Loucy (cell line): ENCODE measurements at regions not wholly inside any gene's neighbourhood (a gene's known extent, or its start where the extent isn't known, plus 50 kb on each side); places are given as distances from the start of the nearest gene placed in this dataset.

ENCODE experiments used
- H2AFZ ChIP-seq: fragments of 200-600 bp; sonication (generic); 2 replicates; pipeline ENCODE4 v1.6.0; 2016; ENCODE audit warnings: antibody characterized with exemption, mild to moderate bottlenecking, low read length, moderate library complexity
- H3F3A ChIP-seq: fragments of 200-600 bp; 2 replicates; pipeline ENCODE4 v1.6.0; 2016; ENCODE audit warnings: antibody characterized with exemption, low read depth, mild to moderate bottlenecking
- H3K27me3 ChIP-seq: fragments of 200-600 bp; sonication (generic); 2 replicates; pipeline ENCODE4 v1.6.1; 2014; ENCODE audit warnings: low read length, mild to moderate bottlenecking; ENCODE audit not compliant: insufficient read depth, poor library complexity, severe bottlenecking
- H3K36me3 ChIP-seq: fragments of 200-600 bp; sonication (generic); 2 replicates; pipeline ENCODE4 v1.6.1; 2016; ENCODE audit warnings: low read length; ENCODE audit not compliant: insufficient read depth
- H3K4me1 ChIP-seq: fragments of 200-600 bp; sonication (generic); 2 replicates; pipeline ENCODE4 v1.5.1; 2014; ENCODE audit warnings: low read length, mild to moderate bottlenecking; ENCODE audit not compliant: insufficient read depth, poor library complexity, severe bottlenecking
- H3K4me2 ChIP-seq: fragments of 200-600 bp; sonication (generic); 2 replicates; pipeline ENCODE4 v1.6.0; 2014; ENCODE audit warnings: antibody characterized with exemption, low read length, low read depth, mild to moderate bottlenecking; ENCODE audit not compliant: poor library complexity, severe bottlenecking
- H3K4me3 ChIP-seq: fragments of 200-600 bp; sonication (generic); 2 replicates; pipeline ENCODE4 v1.5.1; 2014; ENCODE audit warnings: low read length, mild to moderate bottlenecking, mixed read lengths; ENCODE audit not compliant: poor library complexity, severe bottlenecking
- H3K79me2 ChIP-seq: fragments of 200-600 bp; sonication (generic); 2 replicates; pipeline ENCODE4 v1.6.1; 2014; ENCODE audit warnings: low read length; ENCODE audit not compliant: insufficient read depth
- H3K9ac ChIP-seq: fragments of 200-600 bp; sonication (generic); 2 replicates; pipeline ENCODE4 v1.6.0; 2014; ENCODE audit warnings: mild to moderate bottlenecking, low read depth, low read length, moderate library complexity; ENCODE audit not compliant: poor library complexity, severe bottlenecking
- H3K9me2 ChIP-seq: fragments of 200-600 bp; sonication (generic); replicated peaks from 2 replicates; pipeline ENCODE4 v1.6.1; 2016; ENCODE audit warnings: low read depth, low read length, mixed read lengths
- H3K9me3 ChIP-seq: fragments of 200-600 bp; sonication (generic); 2 replicates; pipeline ENCODE4 v1.6.1; 2014; ENCODE audit warnings: mild to moderate bottlenecking, antibody characterized with exemption, low read length, low read depth; ENCODE audit not compliant: insufficient read depth
- H4K20me1 ChIP-seq: fragments of 200-600 bp; sonication (generic); 2 replicates; pipeline ENCODE4 v1.6.0; 2014; ENCODE audit warnings: antibody characterized with exemption, low read length, mild to moderate bottlenecking; ENCODE audit not compliant: insufficient read depth, poor library complexity, severe bottlenecking
- CTCF ChIP-seq: fragments of 200-600 bp; sonication (generic); conservative IDR thresholded peaks from 2 replicates; pipeline ENCODE4 v1.5.1; 2014; ENCODE audit warnings: mild to moderate bottlenecking, antibody characterized with exemption, low read length
- EZH2phosphoT487 ChIP-seq: fragments of 200-600 bp; IDR thresholded peaks from 2 replicates; pipeline ENCODE4 v1.6.1; 2018; ENCODE audit warnings: antibody characterized with exemption, mild to moderate bottlenecking, moderate library complexity, borderline replicate concordance

- no peak overlapping the region for H3K4me2 ChIP-seq
- H3F3A ChIP-seq = no peaks in the 10 kb centered on the region
- TF ChIP-seq CTCF (no peak), EZH2phosphoT487 (no peak)
- H3K36me3 ChIP-seq = no peaks in the 10 kb centered on the region
- no peak overlapping the region for H3K9ac ChIP-seq
- no peaks in the 10 kb centered on the region for H3K4me1 ChIP-seq
- no peaks in the 10 kb centered on the region for H3K9me3 ChIP-seq
- H3K27me3 ChIP-seq = no peaks in the 10 kb centered on the region
- no peaks in the 10 kb centered on the region for H3K79me2 ChIP-seq
- no peak overlapping the region for H2AFZ ChIP-seq
- no peaks in the 10 kb centered on the region for H3K9me2 ChIP-seq
- no peak overlapping the region for H3K4me3 ChIP-seq
- no peaks in the 10 kb centered on the region for H4K20me1 ChIP-seq
Measured at GRCh38 chr4:163618845-163619244, 124.4 kb downstream of the TMA16 start.

- Histone ChIP-seq H3K4me2 (no peak overlapping the region), H3K9me2 (no peaks in the 10 kb centered on the region), H3K36me3 (no peaks in the 10 kb centered on the region), H4K20me1 (no peaks in the 10 kb centered on the region), H3K9ac (no peak overlapping the region), H3K79me2 (no peaks in the 10 kb centered on the region), H3K9me3 (no peaks in the 10 kb centered on the region), H2AFZ (no peak overlapping the region), H3F3A (no peaks in the 10 kb centered on the region), H3K4me1 (peaks cover 5% of the 10 kb centered on the region), H3K27me3 (no peaks in the 10 kb centered on the region), H3K4me3 (no peak overlapping the region)
- TF ChIP-seq EZH2phosphoT487 (no peak), CTCF (no peak)
Measured at GRCh38 chr4:163620738-163621137, 126.2 kb downstream of the TMA16 start.

- Histone ChIP-seq H4K20me1 (no peaks in the 10 kb centered on the region), H3F3A (no peaks in the 10 kb centered on the region), H3K79me2 (no peaks in the 10 kb centered on the region), H3K9me2 (no peaks in the 10 kb centered on the region), H3K4me1 (peaks cover 5% of the 10 kb centered on the region), H3K9me3 (no peaks in the 10 kb centered on the region), H3K9ac (no peak overlapping the region), H3K4me3 (no peak overlapping the region), H3K27me3 (no peaks in the 10 kb centered on the region), H3K36me3 (no peaks in the 10 kb centered on the region), H3K4me2 (no peak overlapping the region), H2AFZ (no peak overlapping the region)
- TF ChIP-seq CTCF (no peak), EZH2phosphoT487 (no peak)
Measured at GRCh38 chr4:163621821-163622220, 127.3 kb downstream of the TMA16 start.
